LNCaP clone FGC (cell line): ENCODE measurements at regions not wholly inside any gene's neighbourhood (a gene's known extent, or its start where the extent isn't known, plus 50 kb on each side); places are given as distances from the start of the nearest gene placed in this dataset.

Experiments
- DNase-seq: peaks from one replicate; pipeline ENCODE4 v3.0.0-alpha.2; 2011; ENCODE audit warnings: low read depth
- H3K4me3 ChIP-seq: 2 replicates; pipeline ENCODE4 v1.5.1; 2011; ENCODE audit warnings: mild to moderate bottlenecking, low read depth, low read length, control low read depth
- TF ChIP-seq, protein P1 (sequence below): IDR thresholded peaks from 2 replicates; pipeline ENCODE4 v1.5.1; 2012; ENCODE audit warnings: mild to moderate bottlenecking; ENCODE audit not compliant: control insufficient read depth, insufficient read depth; ENCODE audit errors: extremely low read depth

DNA sequence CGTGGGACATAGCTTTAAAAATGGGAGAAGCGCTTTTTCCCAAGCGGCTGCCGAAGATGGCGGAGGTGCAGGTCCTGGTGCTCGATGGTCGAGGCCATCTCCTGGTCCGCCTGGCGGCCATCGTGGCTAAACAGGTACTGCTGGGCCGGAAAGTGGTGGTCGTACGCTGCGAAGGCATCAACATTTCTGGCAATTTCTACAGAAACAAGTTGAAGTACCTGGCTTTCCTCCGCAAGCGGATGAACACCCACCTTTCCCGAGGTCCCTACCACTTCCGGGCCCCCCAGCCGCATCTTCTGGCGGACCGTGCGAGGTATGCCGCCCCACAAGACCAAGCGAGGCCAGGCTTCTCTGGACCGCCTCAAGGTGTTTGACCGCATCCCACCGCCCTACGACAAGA lies 245.5 kb downstream of the MRPL39 start:
- no peak for DNase-seq
- H3K4me3 ChIP-seq = no peak overlapping the region
- TF ChIP-seq, protein P1, sequence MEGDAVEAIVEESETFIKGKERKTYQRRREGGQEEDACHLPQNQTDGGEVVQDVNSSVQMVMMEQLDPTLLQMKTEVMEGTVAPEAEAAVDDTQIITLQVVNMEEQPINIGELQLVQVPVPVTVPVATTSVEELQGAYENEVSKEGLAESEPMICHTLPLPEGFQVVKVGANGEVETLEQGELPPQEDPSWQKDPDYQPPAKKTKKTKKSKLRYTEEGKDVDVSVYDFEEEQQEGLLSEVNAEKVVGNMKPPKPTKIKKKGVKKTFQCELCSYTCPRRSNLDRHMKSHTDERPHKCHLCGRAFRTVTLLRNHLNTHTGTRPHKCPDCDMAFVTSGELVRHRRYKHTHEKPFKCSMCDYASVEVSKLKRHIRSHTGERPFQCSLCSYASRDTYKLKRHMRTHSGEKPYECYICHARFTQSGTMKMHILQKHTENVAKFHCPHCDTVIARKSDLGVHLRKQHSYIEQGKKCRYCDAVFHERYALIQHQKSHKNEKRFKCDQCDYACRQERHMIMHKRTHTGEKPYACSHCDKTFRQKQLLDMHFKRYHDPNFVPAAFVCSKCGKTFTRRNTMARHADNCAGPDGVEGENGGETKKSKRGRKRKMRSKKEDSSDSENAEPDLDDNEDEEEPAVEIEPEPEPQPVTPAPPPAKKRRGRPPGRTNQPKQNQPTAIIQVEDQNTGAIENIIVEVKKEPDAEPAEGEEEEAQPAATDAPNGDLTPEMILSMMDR = no peak

DNA sequence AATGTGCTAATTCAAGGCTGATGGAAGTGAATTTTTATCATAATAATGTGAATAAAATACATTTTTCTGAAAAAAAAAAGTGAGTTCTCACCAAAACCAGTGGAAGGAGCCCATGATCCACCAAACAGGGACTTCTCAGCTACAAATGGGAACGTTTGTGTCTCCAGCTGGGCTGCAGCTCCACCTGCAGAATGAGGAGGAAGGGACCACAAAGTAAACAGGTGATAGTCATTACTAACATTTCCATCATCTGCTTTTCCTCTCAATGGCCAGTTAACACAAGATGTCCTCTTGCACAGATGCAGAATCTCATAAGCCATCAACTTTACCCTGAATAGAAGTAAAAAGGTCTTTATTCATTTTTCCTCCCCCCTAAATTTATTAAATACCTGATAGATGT lies 246.2 kb downstream of the MRPL39 start:
- DNase-seq = no peak
- no peak overlapping the region for H3K4me3 ChIP-seq
- TF ChIP-seq, protein P1 = no peak

DNA sequence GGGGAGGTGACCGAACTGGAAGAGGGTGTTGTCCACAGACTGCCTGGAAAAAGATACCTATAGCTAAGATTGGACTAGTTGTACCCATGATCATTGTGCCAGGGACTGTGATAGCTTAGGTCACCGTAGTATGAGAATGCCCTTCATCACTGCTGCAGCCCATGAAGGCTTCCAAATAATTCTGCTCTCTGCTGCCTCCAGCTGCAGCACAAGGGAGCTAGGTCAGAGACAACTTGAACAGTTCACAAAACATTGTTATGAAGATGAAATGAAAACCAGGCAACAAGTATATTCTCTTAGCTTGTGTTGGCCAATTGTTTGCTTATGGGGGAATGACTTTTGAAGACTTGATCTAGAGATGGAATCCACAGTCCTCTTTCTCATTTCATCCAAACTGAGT lies 246.7 kb downstream of the MRPL39 start:
- H3K4me3 ChIP-seq = no peak overlapping the region
- TF ChIP-seq, protein P1 = peak; percentile 31; the same call in 1 of the 2 replicates
- DNase-seq = no peak

DNA sequence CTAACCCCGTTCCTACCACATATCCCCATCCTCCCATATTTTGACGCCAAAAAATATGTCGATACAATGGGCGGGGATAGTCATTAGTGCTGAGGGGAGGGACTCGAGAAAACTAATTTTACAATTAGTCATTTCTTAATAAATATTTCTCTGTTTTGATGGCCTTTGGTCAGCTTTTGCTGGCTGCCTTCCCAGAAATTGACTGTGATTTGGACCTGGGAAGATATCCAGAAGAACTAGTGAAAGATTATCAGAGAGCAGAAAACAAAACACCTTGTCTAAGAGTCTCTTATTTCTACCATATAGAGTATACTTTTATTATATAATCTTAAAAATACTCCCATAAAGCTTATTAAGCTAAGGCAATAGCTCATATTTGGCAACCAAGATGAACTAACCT lies 247.6 kb downstream of the MRPL39 start:
- no peak overlapping the region for H3K4me3 ChIP-seq
- TF ChIP-seq, protein P1 = no peak
- DNase-seq = no peak

DNA sequence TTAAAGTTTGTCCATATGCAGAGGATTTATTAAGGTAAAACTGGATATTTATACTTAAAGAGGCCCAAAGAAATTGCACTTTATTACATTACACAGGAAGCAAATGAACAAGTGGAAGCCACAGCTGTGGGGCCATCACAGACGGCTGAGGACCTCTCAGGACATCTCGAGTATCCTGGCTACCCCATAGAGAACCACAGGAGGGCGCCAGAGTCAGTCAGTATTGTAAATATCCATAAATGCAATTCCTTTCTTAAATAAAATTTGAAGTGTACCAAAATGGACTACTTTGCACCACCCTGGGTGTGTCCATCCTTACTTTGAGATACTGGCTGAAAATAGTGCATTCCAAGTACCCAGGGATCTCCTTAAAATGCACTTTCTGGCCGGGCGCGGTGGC lies 257.2 kb downstream of the MRPL39 start:
- TF ChIP-seq, protein P1 = peak; percentile 30; the same call in 1 of the 2 replicates

DNA sequence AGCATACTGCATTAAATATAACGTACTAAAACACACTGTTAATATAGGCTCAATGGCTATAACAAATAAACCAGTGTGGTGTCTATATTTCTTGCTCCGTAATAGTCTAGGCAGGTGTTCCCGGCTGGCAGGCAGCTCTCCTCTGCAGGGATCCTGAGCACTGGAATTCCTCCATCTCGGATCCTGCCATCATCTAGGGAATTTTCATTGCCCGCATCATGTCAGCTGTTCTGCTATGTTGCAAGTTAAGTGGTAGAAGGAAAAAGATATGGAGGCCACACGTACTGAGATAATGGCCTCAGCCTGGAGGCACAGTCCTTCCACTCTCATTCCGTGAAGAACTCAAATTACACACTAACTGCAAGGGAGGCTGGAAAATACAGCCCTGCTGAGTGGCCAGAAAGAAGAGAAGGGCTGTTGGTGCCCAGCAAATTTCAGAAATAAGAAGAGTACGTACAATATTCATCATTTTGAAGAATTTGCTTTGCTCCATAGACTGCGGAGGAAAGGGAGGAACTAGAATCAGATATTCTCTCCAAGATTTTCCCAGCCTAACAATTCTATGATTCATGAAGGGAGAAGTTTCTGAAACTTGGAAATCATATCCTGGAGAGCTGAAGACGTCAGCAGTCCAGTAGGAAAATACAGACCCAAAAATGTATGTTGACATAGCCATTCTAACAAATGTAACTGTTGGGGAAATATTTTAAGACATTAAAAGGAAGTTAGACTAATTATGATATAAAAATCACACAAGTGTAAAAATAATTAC lies 263.3 kb downstream of the MRPL39 start:
- DNase-seq = no peak
- H3K4me3 ChIP-seq = no peak overlapping the region
- TF ChIP-seq, protein P1 = no peak

More for the DNA sequence above, 257.2 kb downstream of the MRPL39 start:
- DNase-seq = no peak
- H3K4me3 ChIP-seq = no peak overlapping the region

DNA sequence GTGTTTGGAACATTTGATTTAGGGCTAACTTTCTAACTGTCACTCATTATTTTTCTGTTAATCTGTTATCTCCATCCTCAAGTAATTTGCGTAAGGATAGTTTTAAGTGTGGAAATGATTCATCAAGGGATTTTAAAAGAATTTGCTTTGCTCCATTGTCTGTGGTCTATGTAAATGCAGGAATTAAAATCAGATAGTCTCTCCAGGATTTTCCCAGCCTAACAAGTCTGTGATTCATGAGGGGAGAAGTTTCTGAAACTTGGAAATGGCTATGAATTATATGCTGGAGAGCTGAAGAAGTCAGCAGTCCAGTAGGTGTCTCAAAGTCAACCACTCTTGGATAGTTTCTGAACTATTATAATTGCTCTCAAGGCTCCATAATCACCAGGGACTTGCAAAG lies 264.5 kb downstream of the MRPL39 start:
- no peak overlapping the region for H3K4me3 ChIP-seq
- DNase-seq = no peak
- TF ChIP-seq, protein P1 = no peak
